Endothelial cell (in vitro differentiated cells): ENCODE measurements at regions not wholly inside any gene's neighbourhood (a gene's known extent, or its start where the extent isn't known, plus 50 kb on each side); places are given as distances from the start of the nearest gene placed in this dataset.

Experiments used
- DNase-seq: peaks from one replicate; pipeline ENCODE4 v3.0.0; 2021; ENCODE audit warnings: low spot score
- H3K27ac Mint-ChIP-seq: one replicate; pipeline ENCODE4 v1.8.0; 2021; ENCODE audit warnings: mixed read lengths, inconsistent platforms; ENCODE audit not compliant: unreplicated experiment
- H3K27me3 Mint-ChIP-seq: one replicate; pipeline ENCODE4 v1.8.0; 2021; ENCODE audit warnings: mild to moderate bottlenecking, moderate library complexity, mixed read lengths, inconsistent platforms; ENCODE audit not compliant: unreplicated experiment
- H3K36me3 Mint-ChIP-seq: one replicate; pipeline ENCODE4 v1.8.0; 2021; ENCODE audit warnings: mild to moderate bottlenecking, low read depth, mixed read lengths, inconsistent platforms; ENCODE audit not compliant: unreplicated experiment
- H3K4me1 Mint-ChIP-seq: one replicate; pipeline ENCODE4 v1.8.0; 2021; ENCODE audit warnings: mild to moderate bottlenecking, mixed read lengths, inconsistent platforms; ENCODE audit not compliant: unreplicated experiment
- H3K4me3 Mint-ChIP-seq: one replicate; pipeline ENCODE4 v1.8.0; 2021; ENCODE audit warnings: mild to moderate bottlenecking, mixed read lengths, inconsistent platforms; ENCODE audit not compliant: unreplicated experiment
- H3K9me3 Mint-ChIP-seq: one replicate; pipeline ENCODE4 v1.8.0; 2021; ENCODE audit warnings: mixed read lengths, inconsistent platforms; ENCODE audit not compliant: unreplicated experiment
- CTCF ChIP-seq: fragments of 200-600 bp; sonication (generic); IDR thresholded peaks from one replicate; pipeline ENCODE4 v1.5.0; 2021; ENCODE audit warnings: antibody characterized with exemption; ENCODE audit not compliant: unreplicated experiment

GRCh38 chr14:84432676-84433075 lies 1097.3 kb upstream of the FLRT2 start:
- Mint-ChIP-seq H3K9me3 (no peaks in the 10 kb centered on the region), H3K4me1 (peaks cover 11% of the 10 kb centered on the region), H3K4me3 (no peak overlapping the region), H3K27ac (no peak overlapping the region), H3K36me3 (no peaks in the 10 kb centered on the region), H3K27me3 (peaks cover 4% of the 10 kb centered on the region)
- no peak for DNase-seq
- TF ChIP-seq CTCF: no peak

GRCh38 chr14:84433961-84434360 lies 1096.0 kb upstream of the FLRT2 start:
- DNase-seq: no peak
- H3K9me3 Mint-ChIP-seq: no peaks in the 10 kb centered on the region
- no peak overlapping the region for H3K27ac Mint-ChIP-seq
- no peaks in the 10 kb centered on the region for H3K36me3 Mint-ChIP-seq
- no peak overlapping the region for H3K4me3 Mint-ChIP-seq
- TF ChIP-seq CTCF: no peak
- peaks cover 11% of the 10 kb centered on the region for H3K4me1 Mint-ChIP-seq
- H3K27me3 Mint-ChIP-seq: peaks cover 4% of the 10 kb centered on the region

GRCh38 chr14:84435820-84436324 lies 1094.1 kb upstream of the FLRT2 start:
- Mint-ChIP-seq H3K27ac (no peak overlapping the region), H3K4me1 (peaks cover 11% of the 10 kb centered on the region), H3K36me3 (no peaks in the 10 kb centered on the region), H3K27me3 (peaks cover 4% of the 10 kb centered on the region), H3K9me3 (no peaks in the 10 kb centered on the region), H3K4me3 (no peak overlapping the region)
- TF ChIP-seq CTCF: no peak
- no peak for DNase-seq

- no peak for TF ChIP-seq CTCF
- Mint-ChIP-seq H3K9me3 (no peaks in the 10 kb centered on the region), H3K4me1 (peaks cover 11% of the 10 kb centered on the region), H3K27ac (no peak overlapping the region), H3K36me3 (no peaks in the 10 kb centered on the region), H3K27me3 (peaks cover 4% of the 10 kb centered on the region), H3K4me3 (no peak overlapping the region)
- DNase-seq: no peak
Measured at GRCh38 chr14:84436528-84436927, 1093.4 kb upstream of the FLRT2 start.

GRCh38 chr14:84442521-84442920 lies 1087.4 kb upstream of the FLRT2 start:
- Mint-ChIP-seq H3K4me3 (no peak overlapping the region), H3K4me1 (no peaks in the 10 kb centered on the region), H3K27me3 (no peaks in the 10 kb centered on the region), H3K27ac (no peak overlapping the region), H3K36me3 (no peaks in the 10 kb centered on the region), H3K9me3 (no peaks in the 10 kb centered on the region)
- TF ChIP-seq CTCF: no peak
- DNase-seq: no peak
